GM18870 (cell line): ENCODE measurements at regions not wholly inside any gene's neighbourhood (a gene's known extent, or its start where the extent isn't known, plus 50 kb on each side); places are given as distances from the start of the nearest gene placed in this dataset.

Experiments used
- ATAC-seq: cut with Tn5 transposase; IDR thresholded peaks from one replicate; pipeline ENCODE4 v1.9.1; 2021; ENCODE audit warnings: moderate library complexity; ENCODE audit not compliant: unreplicated experiment

- ATAC-seq: no peak
Observed at GRCh38 chr16:5642436-5642835, 544.8 kb upstream of the EEF2KMT start.

DNA sequence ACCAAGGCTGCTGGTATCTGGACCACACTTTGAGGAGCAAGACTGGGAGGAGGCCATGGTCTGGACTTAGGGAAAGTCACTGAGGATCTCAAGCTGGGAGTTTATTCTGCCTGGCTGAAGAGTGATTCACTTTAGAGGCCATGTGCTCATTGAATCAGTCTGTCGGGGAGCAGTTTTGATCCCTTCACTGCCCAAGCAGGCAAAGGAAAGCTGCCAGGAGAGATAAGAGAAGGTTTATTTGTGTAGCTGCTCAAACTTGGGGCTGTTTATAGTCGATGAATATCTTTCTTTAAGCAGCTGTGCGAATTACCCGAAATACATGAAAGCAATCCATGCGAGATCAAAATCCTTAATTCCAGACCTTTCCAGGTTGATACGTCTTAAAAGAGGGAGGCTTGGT lies 544.4 kb upstream of the EEF2KMT start:
- ATAC-seq: no peak

- ATAC-seq: no peak
Observed at GRCh38 chr16:5640883-5641282, 543.3 kb upstream of the EEF2KMT start.

DNA sequence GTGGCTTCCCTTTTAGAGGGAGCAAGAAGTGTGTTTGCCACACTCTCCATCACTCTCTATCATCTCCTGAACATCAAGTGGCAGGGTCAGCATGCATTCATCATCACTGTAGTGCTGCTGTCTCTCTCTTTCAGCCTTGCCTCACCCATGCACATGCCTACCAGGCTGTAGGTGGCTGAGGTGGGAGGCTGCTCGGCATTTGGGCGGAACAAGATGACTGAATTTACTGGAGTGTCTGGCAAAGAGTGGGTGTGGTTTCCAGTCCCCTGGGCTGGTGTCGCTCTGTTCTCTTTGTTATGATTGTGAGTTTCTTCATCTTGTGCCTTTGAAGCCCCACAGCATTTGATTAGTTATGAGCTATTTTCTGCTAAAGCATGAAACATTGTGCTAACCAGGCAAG lies 541.9 kb upstream of the EEF2KMT start:
- no peak for ATAC-seq

DNA sequence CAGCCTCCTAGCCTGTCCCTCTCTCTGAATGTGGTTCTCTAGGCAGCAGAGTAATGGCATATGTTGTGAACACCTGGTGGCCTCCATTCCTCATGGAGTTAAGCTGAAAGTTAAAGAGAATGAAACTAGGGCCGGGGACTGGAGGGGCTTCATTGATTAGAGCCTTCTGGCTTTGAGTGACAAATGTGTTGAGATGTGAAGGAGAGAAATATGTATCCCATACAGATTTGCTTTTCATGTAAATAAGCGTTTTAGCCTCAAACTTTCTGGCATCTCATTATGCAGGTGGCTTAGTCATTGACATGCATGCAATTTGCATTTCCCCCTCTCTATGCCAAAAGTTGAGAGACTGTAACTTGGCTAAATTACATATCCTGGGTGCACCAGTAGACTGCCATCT lies 537.7 kb upstream of the EEF2KMT start:
- ATAC-seq: no peak

- ATAC-seq: no peak
Observed at GRCh38 chr16:5634666-5635180, 537.1 kb upstream of the EEF2KMT start.

DNA sequence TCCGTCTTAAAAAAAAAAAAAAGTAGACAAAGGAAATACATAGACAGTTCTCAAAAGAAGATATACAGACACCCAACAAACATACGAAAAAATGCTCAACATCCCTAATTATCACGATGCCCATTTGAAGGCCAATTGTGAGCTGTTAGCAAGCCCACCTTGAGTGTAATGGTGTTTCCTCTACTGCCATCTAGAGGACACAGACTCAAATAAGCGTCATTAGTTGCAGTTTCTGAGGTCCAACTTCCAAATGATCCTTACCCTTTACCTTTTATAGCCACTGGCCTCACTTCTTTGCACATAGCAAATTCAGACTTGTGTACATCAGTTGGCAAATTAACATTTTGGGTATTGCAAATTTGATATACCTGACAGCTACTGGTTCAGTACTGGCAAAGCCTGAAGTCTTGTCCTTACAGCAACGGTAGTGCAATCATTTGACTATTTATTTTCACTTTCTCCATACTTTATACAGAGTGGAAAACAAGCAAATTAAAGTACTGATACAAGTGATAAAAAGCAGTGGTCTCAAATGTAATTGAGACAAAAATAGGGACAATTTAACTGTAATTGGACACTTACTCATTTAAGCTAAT lies 536.3 kb upstream of the EEF2KMT start:
- ATAC-seq: peak; percentile 47

GRCh38 chr16:5622234-5622884 lies 524.8 kb upstream of the EEF2KMT start:
- no peak for ATAC-seq

GRCh38 chr16:5621826-5622225 lies 524.2 kb upstream of the EEF2KMT start:
- no peak for ATAC-seq

DNA sequence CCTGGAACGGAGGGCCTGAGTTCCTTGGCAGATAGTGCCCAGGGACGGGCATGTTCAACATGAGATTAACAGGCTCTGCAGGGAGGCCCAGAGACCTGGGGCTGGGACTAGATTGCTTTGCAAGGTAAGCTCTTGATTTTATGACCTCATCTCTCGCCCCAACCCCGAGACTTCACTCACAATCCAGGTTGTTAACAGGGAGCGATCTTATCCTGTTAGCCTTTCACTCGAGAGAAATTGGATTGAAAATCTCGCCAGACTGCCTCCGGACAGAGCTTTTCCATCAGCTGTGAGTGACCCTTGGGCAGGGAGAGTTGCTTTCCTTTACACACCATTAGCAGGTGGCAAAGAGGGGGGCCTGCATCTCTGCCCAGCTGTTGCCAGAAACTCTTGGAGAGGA lies 521.7 kb upstream of the EEF2KMT start:
- no peak for ATAC-seq

- no peak for ATAC-seq
Observed at GRCh38 chr16:5616841-5617240, 519.2 kb upstream of the EEF2KMT start.

GRCh38 chr16:5615868-5616642 lies 518.5 kb upstream of the EEF2KMT start:
- no peak for ATAC-seq

DNA sequence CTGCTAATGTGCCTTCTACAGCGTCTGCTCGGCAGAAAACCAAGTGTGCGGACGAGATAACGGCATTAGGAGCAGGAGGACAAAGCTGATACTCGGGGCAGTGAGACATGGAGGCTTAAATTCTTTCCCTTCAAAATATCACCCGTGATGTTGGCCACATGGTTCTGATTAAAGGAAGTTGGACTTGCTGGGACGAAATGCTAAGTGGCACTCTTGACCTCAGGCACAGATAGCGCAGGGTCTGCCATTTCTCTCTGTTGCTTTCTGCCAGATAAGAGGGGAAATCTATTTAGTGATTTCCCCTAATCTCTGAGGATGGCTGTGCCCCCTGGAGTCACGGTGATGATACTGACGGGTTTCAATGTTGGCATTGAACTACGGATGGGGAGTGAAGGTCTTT lies 509.6 kb upstream of the EEF2KMT start:
- no peak for ATAC-seq

GRCh38 chr16:5605404-5605803 lies 507.8 kb upstream of the EEF2KMT start:
- no peak for ATAC-seq

GRCh38 chr16:5604770-5605169 lies 507.2 kb upstream of the EEF2KMT start:
- ATAC-seq: no peak

DNA sequence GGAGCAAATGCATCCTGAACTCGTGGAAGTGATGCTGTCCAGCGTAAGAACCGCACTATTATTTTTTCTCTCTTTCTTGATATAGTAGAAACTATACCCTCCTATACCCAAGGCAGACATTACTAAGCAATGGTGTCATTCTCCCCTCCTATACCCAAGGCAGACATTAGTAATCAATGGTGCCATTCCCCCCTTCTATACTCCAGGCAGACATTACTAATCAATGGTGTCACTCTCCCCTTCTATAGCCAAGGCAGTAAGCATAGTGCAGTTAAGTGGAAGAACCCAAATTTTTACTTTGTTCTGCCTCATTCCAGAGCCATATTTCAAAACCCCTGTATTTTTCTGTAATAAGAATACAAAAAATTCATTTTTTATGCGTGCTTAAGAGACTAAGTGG lies 506.2 kb upstream of the EEF2KMT start:
- ATAC-seq: no peak

DNA sequence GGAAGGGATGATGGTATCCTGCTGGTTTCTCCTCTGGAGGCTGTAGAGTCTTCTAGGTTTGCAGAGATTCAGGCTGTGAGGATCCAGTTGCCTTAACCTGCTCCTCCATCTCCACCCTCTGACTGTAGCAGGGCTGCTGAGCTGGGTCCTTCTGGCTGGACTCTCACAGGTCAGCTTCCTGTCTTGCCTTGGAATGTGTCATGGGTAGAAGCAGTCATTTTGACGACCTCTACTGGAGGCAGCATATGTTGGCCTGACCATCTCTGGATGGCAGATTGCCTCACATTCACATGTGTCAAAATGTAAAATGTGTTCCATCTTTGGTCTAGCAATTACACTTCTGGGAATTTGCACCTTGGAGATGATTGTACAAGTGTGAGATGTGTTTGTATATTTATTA lies 504.4 kb upstream of the EEF2KMT start:
- no peak for ATAC-seq

DNA sequence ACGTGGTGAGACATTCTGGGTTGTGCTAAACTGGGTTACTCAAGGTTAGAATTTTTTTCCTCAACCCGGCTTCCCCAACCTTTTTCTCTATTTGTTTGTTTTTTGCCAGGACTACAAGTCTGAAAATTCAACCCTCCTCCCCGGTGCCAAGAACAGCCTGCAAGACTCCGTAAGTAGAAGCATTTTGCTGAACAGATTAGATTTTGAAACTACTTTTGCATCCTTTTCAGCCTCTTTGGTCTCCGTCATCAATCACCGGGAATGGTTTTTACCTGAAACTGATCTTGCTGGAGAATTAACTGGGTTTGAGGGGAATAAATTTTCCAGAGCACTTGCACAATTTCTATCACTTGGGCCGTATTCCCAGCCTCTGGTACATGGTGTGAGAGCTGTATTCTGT lies 501.2 kb upstream of the EEF2KMT start:
- no peak for ATAC-seq

DNA sequence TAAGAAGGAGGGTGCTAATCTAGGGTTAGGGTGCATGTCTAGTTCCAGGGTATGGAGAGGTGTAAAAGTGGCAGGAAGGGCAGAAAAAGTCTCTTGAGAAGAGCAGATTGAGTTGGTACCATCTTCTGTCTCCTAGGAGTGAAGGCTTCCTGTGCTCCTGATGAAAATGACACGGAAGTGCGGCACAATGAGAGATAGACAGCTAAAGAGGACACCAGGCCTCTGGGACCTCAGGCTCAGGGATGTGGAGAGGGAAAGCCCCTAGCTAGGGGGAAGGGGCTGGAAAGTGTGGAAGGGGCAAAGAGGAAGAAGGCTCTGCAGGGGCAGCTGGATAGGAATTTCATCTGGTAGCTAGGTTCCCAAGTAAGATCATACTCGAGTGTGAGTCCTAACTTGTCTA lies 498.3 kb upstream of the EEF2KMT start:
- no peak for ATAC-seq

- no peak for ATAC-seq
Observed at GRCh38 chr16:5590416-5590815, 492.8 kb upstream of the EEF2KMT start.

GRCh38 chr16:5589812-5590373 lies 492.3 kb upstream of the EEF2KMT start:
- ATAC-seq: no peak

- ATAC-seq: no peak
Observed at GRCh38 chr16:5584109-5584508, 486.5 kb upstream of the EEF2KMT start.
